WI38 (cell line): ENCODE measurements at regions not wholly inside any gene's neighbourhood (a gene's known extent, or its start where the extent isn't known, plus 50 kb on each side); places are given as distances from the start of the nearest gene placed in this dataset.
"Not testable (repeated sequence)": the region's sequence is repeated elsewhere in the genome, so short reads cannot be mapped to it uniquely, and the experiment has no call there.

Source experiments
- H3K4me3 ChIP-seq: 2 replicates; pipeline ENCODE4 v1.5.1; 2011; ENCODE audit warnings: low read depth, mild to moderate bottlenecking, control low read depth, low read length
- TF ChIP-seq, protein P1 (sequence below): IDR thresholded peaks from 2 replicates; pipeline ENCODE4 v1.5.1; 2012; ENCODE audit warnings: low read depth, mild to moderate bottlenecking, control low read depth, low read length

DNA sequence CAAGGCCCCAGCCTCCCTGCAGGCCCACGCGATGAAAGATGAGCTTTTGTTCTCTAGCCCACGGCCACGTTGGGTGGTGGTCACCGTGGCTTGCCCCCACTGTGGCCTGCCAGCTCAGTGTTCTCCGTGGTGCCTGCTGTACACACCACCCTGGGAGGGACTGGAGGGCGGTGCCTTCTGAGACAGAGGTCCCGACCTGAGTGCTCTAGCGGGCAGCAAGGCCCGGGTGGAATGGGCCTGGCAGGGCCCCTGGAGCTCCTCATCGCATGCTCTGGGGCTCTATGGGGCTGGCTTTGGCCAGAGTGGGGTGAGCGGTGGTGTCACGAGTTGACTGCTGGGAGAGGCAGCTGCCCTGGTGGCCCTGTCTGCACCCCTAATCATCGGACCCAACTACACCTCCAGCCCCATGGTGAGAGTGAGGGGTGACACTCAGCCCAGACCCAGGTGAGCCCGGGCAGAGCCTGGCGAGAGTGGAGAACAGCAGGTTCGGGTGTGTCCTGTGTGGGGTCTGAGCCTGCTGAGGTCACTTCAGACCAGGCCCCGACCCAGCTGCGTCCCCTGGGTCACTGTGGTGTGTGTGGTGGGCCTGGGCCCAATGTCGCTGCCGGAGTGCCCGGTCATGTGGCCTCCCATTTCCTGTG, 541.9 kb downstream of the TBC1D22A start:
- H3K4me3 ChIP-seq, result no peak overlapping the region
- TF ChIP-seq, protein P1, sequence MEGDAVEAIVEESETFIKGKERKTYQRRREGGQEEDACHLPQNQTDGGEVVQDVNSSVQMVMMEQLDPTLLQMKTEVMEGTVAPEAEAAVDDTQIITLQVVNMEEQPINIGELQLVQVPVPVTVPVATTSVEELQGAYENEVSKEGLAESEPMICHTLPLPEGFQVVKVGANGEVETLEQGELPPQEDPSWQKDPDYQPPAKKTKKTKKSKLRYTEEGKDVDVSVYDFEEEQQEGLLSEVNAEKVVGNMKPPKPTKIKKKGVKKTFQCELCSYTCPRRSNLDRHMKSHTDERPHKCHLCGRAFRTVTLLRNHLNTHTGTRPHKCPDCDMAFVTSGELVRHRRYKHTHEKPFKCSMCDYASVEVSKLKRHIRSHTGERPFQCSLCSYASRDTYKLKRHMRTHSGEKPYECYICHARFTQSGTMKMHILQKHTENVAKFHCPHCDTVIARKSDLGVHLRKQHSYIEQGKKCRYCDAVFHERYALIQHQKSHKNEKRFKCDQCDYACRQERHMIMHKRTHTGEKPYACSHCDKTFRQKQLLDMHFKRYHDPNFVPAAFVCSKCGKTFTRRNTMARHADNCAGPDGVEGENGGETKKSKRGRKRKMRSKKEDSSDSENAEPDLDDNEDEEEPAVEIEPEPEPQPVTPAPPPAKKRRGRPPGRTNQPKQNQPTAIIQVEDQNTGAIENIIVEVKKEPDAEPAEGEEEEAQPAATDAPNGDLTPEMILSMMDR, result no peak

DNA sequence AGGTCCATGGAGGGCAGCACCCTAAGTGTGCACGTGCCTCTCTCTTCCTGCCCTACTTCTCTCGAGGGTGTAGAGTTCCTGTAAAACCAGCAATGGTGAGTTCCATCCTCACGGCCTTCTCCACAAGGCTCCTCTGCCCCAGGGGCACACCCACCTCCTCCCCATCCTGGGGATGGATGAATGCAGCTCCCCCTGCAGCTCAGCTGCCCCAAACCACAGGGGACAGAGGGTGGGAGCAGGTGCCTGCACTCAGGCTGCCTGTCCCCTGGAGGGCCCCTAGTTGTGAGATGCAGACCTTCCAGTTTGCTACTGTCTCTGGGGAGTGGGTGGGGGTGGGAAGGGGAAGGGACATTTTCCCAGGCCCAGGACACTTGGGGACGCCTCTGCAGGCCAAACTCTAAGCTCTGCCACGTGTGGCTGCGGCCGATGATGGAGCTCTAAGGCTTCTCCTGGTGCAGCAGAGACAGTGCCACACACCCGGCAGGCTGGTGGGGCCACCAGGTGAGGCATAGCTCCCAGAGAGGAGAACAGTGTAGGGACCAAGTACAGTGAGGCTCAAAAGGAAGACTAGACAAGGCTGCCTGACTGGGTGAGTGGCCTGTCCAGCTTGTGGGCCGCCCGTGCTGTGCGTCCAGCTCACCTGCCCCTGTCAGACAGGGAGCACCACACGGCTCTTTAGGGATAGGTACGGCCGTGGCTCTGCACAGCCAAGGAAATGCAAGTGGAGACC, 540.9 kb downstream of the TBC1D22A start:
- H3K4me3 ChIP-seq, result no peak overlapping the region
- TF ChIP-seq, protein P1, result no peak

DNA sequence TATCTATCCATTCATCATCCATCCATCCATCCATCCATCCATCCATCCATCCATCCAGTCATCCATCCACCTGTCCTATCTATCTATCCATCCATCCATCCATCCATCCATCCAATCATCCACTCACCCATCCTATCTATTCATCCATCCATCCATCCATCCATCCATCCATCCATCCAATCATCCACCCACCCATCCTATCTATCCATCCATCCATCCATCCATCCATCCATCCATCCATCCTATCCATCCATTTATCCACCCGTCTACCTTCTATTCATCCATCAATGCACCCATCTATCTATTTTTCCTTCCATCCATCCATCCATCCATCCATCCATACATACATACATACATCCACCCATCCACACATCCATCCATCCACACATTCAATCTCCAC, 540.1 kb downstream of the TBC1D22A start:
- not testable (repeated sequence) for H3K4me3 ChIP-seq

- TF ChIP-seq, protein P1, result no peak
- no peak overlapping the region for H3K4me3 ChIP-seq
These were observed 539.5 kb downstream of the TBC1D22A start for GRCh38 chr22:47301820-47302475.

DNA sequence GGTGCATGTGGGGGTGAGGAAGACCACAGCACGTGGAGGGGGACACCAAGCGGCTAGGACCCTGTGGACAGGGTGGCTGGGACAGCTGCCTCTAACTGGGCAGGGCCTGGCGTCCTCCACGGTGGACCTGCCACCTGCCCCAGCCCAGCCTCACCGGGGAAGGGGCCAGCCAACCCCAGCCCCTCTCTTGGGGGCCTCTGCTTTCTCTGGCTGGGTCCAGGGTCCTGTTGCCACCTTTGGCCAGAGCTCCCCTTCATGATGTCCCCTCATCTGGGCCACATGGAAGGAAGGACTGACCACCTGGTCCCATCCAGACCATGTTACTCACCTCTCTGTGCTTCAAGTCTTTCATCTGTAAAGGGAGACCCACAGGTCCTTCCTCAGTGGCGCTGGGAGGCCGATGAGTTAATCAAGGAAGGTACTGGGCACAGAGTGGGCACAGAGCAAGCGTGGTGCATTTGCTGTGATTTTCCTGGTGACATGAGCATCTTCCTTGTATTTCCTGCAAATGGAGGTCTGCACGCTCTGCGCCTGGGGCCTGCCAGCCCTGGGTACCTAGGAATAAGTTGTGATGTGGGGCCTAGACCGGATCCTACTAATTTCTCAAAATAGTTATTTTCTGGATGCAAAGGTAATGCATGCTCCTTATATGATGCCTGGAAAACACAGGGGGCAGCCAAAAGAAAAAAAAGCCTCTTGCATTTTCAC, 538.4 kb downstream of the TBC1D22A start:
- TF ChIP-seq, protein P1, result no peak
- H3K4me3 ChIP-seq, result no peak overlapping the region

- TF ChIP-seq, protein P1, result no peak
- H3K4me3 ChIP-seq, result no peak overlapping the region
These were observed 537.6 kb downstream of the TBC1D22A start for GRCh38 chr22:47299863-47300697.
